ENCODE measurements at regions not wholly inside any gene's neighbourhood (a gene's known extent, or its start where the extent isn't known, plus 50 kb on each side); places are given as distances from the start of the nearest gene placed in this dataset.

DNA sequence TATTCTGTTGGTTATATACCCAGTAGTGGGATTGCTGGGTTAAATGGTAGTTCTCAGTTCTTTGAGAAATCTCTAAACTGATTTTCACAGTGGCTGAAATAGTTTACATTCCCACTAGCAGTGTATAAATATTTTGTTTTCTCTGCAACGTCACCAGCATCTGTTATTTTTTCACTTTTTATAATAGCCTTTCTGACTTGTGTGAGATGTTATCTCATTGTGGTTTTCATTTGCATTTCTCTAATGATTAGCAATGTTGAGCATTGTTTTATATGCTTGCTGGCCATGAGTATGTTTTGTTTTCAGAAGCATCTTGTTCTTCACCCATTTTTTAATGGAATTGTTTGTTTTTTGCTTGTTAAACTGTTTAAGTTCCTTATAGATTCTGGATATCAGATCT, 612.7 kb upstream of the SGO1 start:
- TF ChIP-seq, protein P1, sequence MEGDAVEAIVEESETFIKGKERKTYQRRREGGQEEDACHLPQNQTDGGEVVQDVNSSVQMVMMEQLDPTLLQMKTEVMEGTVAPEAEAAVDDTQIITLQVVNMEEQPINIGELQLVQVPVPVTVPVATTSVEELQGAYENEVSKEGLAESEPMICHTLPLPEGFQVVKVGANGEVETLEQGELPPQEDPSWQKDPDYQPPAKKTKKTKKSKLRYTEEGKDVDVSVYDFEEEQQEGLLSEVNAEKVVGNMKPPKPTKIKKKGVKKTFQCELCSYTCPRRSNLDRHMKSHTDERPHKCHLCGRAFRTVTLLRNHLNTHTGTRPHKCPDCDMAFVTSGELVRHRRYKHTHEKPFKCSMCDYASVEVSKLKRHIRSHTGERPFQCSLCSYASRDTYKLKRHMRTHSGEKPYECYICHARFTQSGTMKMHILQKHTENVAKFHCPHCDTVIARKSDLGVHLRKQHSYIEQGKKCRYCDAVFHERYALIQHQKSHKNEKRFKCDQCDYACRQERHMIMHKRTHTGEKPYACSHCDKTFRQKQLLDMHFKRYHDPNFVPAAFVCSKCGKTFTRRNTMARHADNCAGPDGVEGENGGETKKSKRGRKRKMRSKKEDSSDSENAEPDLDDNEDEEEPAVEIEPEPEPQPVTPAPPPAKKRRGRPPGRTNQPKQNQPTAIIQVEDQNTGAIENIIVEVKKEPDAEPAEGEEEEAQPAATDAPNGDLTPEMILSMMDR (IDR thresholded peaks at IDR 0.05): no peak
- TF ChIP-seq POLR2A (IDR thresholded peaks at IDR 0.05): no peak

Data from thyroid gland (tissue), 4 donors.